GM19438 (cell line): ENCODE measurements at regions not wholly inside any gene's neighbourhood (a gene's known extent, or its start where the extent isn't known, plus 50 kb on each side); places are given as distances from the start of the nearest gene placed in this dataset.

Experiments
- ATAC-seq: cut with Tn5 transposase; IDR thresholded peaks from one replicate; pipeline ENCODE4 v1.9.1; 2021; ENCODE audit warnings: low read depth; ENCODE audit not compliant: unreplicated experiment

DNA sequence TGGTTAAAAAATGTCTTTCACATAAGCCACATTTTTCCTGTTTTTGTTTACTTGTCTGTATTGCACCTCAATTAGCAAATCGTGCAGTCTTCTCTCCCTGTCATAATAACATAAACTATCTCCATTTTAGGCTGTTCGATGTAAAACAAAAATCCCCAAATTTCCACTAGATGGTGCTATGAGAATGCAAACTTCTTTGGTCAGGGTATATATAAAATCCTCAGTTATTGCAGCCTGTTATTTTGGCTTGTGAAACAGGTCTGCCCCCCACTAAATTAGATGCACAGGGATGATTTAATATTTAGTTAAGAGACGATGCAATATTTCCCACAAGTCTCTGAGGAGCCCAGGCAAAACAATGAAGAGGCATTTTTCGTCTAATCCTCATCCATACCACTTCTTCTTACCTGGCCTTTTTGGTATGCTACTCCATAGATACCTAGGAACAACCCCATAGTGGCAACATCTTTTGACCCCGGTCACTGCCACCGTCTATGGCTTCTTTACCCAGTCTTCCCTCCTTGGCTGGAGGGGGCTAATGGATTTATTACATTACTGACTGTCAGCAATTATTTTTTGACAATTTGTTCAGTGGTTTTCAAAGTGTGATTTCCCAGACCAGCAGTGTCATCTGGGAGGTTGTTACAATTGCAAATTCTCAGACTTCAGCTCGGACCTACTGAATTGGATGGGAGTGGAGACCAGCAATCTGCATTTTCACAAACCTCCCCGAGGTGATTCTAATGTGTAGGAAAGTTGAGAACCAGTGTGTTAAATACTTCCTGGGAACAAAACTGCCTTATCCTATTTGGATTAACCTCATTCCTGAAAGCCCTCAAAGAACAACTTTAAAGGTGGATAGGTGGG is 117.4 kb upstream of the CWC22 start:
- peak; percentile 59 for ATAC-seq

DNA sequence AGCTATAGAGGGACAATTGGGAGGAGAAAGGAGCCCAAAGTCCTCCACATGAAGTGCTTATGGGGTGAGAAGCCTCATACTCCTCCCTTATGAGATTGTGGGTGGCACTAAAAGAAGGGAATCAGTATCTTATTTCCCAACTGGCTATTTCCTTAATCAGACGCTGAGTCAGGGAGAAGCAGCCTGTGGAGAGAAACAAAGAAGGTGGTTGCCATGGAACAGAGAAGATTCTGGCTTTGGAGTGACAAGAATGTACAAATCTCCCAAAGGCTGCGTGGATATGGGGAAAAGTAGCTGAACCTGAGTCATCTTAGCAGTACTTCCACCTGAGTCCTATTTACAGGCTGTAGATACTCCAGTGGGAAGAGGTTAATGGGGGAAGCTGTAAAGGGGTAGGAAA is 115.8 kb upstream of the CWC22 start:
- ATAC-seq, result no peak

DNA sequence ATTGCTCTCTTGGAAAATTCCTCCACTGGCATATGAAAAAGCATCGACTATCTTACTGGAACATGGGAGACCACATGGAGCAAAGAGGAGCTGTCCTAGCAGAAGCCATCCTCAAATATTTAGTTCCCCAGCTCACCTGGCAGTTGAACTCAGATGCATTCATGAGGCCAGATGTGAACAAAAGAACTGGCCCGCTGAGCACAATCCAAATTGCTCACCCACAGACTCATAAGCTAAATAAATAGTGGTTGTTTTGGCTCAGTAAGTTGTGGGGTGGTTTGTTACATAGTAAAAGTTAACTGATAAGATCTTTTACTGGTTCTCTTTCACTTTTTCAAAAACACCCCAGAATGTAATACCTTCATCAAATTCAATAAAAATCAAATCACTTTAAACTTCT is 108.6 kb upstream of the CWC22 start:
- ATAC-seq, result no peak

DNA sequence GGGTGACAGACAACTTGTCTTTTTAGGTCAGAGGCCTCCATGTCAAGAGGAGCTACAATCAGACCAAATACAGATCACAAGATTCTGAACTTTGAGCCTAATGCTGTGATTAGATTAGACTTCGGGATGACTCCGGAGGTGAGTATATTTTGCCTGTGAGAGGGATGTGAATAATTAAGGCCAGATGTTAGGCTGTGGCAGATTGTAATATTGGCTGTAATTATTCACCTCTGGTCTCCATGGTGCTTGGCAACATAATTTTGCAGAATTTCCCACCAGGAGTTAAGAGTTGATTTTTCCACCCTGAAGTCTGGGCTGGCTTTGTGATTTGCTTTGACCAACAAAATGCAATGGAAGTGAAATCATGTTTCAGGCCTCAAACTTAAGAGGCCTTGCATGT is 108.2 kb upstream of the CWC22 start:
- ATAC-seq, result no peak

DNA sequence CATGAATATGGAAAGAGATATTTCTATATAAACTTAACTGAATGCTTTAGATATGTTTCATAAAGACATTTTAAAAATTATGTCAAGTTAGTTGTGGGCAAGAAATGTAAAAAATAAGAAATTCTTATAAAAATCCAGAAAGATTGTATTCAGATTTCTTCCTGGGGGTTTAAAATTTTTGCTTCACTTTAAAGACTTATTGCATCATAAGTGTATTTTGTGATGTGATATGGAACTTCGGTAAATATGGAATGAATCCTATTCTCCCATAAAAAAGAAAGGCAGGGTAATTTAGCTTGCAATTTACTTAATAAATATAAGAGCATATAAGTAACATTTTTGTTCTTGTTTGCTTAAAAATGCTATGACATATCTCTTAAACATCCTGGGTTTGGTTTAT is 104.8 kb upstream of the CWC22 start:
- no peak for ATAC-seq

DNA sequence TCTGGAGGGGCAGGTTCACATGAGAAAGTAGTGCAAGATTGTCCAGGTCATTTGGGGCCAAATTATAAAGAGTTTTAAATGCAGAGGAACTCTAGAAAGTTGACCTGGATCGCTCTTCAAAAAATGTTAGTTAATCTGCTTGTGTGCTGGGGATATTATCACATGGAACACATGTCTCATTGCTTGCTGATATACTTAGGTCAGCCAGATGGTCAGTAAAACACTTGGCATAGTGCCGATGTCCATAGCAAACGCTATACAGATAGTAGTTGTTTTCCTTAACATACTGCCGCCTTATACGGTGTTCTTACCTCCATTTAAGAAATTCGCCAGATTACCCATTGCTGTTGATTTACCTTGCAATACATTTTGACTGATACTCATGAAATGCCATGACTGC is 103.4 kb upstream of the CWC22 start:
- ATAC-seq, result no peak

DNA sequence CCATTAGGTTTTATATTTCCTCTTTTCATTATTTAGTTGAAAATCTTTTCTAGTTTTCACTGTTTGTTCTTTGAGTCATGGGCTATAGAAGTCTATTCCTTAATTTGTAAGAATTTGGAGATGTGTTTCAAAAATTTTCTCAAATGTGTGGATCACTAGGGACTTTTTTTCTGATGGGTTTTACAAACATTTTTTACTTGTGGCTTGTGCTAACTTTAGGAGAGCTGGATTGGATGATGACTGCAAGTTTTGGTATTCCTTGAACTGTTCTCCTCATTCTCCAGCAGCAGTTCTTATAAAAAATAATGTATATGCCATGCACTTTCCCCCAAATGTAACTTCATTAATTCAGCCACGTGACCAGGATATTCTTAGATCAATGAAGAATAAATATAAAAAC is 94.7 kb upstream of the CWC22 start:
- ATAC-seq, result no peak

DNA sequence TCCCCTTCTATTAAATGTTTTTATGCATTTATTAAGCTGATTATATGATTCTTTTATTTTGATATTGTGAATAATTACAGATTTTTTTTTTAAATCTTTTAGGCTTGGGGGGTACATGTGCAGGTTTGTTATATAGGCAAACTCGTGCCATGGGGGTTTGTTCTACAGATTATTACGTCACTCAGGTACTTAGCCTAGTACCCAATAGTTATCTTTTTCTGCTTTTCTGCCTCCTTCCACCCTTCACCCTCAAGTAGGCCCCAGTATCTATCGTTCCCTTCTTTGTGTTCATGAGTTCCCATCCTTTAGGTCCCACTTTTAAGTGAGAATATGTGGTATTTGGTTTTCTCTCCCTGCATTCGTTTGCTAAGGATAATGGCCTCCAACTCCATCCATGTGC is 92.2 kb upstream of the CWC22 start:
- no peak for ATAC-seq

DNA sequence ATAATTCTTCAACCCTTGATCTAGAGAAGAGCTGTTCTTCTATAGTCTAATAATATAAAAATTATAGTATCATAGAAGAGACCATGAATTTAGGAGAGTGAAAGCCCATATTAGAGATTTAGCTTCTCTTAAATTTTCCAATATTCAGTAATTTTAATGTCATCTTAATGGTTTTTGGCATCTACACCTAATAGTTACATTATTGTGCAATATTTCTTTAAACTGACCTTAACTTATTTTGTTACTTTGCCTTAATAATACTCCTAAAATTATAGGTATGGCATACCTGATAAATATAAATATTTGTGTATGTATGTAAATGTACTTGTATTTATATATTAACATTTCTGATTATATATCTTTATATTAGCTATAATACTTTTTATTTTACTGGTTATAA is 78.0 kb upstream of the CWC22 start:
- no peak for ATAC-seq

DNA sequence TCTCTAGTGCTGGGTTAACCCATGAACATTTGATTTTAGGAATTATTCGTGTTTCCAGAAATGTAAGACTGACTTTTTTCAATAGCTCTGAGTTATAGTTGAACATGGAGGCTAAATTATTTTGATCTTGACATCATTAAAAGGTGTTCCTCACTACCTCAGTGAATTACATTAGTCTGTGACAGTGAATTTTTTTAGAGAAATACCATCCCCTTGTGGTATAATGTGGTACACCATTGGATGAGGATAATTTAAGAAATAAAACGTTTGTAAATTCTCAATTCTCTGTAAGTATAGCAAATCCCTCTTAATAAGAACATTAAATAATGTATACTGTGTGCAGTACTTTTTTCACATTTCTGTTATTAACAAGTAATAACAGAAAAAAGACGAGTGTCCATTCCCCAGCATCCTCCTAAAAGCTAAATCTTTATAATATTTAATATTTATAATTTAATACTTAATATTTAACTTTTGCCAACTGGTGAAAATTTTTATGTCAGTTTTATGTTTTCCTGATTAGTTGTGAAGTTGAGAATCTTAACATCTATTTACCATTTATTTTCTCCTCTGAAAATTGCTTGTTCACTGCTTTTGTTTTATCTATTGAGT is 70.3 kb upstream of the CWC22 start:
- no peak for ATAC-seq

DNA sequence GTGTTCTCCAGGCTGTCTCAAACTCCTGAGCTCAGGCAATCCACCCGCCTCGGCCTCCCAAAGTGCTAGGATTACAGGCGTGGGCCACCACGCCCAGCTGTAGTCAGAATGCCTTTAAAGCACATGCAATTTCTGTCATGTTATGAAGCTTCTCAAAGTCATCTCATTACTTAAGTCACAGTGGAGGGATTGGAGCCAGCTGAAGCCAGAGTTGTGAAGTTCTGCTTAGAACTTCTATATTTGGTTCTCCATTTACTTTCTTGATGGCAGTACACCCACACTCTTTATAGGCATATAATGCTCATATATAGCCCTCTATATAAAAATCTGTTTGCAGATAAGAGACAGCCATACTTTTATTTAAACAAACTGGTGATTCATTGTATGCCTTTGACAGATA is 68.8 kb upstream of the CWC22 start:
- ATAC-seq, result no peak

DNA sequence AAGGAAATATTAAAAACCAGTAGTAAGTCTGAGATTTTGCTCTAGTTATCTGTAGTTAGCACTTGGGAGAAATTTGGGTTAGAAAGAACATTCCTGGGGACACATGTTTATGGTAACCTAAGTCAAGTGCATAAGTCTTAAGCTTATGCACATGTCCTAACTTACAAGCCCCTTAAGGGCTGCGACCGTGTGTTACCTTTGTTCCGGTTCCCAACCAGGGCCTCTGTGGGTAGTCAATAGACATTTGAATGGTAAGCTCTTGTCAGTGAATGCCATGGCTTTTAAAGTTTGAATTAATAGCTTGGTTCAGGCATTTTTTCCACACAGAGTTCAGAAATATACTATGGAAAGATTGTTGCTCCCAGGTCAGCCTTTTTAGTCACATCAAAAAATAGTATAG is 64.7 kb upstream of the CWC22 start:
- ATAC-seq, result no peak

DNA sequence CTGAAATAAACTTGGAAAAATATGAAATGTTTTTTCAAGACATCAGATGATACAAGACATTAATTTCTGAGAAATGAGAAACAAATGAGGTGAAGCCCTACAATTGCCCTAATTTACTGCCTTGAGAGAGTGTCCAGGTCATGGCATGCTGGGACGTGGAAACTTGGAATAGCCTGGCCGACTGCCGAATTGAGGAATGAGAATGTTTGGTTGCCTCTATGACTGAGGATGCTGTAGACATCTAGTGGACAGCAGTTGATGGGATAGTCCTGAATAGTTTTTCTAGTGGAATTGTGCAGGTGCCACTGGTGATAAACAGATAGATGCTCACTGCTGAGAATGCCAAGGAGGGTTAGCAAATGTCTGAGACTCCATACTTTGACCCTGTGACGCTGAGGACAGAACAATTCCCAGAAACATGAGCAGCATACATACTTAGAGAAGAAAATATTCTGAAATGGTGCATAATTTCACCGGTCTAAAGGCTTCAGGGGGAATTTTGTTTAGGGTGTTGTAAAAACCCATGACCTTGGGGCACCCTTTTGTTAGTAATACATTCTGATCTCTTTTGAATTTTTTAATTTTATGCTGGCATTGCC is 56.5 kb upstream of the CWC22 start:
- no peak for ATAC-seq

DNA sequence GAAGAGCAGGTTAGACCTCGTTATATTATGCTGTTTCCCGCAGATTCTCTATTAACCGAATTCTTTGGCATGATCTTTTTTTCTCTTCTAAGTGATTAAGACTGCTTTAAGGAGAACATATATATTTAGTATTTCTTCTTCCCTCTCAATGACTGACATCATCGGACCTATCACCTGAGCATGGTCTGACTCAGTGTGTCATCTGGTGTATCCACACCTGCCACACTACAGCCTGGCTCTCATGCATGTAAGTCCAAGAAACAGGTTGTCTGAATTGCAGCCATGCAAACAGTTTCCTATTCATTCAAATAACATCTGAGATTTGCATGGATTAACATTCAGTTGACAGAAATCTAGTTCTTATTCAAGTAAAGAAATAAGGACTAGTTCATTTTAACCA is 55.1 kb upstream of the CWC22 start:
- ATAC-seq, result no peak

DNA sequence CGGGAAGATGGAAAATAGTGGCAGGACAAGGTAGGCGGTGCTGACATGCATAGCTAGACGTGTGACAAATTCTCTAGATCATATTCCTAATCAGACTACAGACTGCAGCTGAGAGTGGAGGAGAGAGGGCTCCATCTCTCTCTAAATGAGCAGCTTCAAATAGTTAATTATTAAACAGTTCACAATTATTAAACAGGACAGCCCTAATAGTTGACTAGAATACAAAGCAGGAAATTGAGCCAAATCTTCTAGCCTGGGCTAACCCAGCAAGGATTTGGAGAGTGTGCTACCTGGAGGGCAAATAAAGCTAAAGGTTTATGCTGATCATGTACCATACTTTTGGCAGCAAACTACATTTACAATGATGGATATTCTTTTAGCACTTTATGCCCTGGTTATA is 54.4 kb upstream of the CWC22 start:
- no peak for ATAC-seq

DNA sequence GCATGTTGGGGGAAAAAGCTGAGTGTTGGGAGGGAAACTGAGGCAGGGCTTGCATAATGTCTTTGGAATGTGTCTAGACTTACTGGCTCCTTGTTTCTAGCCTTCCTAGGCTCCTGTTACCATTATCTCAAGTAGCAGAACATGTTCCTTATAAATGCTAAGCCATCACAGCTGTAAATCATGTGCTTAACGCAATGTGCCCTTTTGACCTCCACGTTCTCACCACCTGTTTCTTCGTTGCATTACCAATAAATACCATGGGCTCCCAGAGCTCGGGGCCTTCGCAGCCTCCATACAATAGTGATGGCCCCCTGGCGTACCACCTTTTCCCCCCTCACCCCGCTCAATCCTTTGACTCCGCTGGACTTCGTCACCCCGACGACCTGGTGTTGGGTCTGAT is 54.0 kb upstream of the CWC22 start:
- ATAC-seq, result no peak

DNA sequence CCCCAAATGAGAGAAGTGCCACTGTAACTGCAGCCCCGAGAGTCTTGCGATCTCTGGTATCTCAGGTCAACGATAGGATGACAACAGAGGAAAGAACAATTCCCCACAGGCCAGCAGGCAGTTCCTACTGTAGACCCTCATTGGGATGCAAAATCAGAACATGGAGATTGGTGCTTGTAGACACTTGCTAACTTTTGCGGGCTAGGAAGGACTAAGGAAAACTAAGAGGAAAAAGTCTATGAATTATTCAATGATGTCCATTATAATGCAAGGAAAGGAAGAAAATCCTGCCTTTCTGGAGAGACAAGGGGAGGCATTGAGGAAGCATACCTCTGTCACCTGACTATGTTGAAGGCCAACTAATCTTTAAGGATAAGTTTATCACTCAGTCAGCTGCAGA is 51.9 kb upstream of the CWC22 start:
- no peak for ATAC-seq

DNA sequence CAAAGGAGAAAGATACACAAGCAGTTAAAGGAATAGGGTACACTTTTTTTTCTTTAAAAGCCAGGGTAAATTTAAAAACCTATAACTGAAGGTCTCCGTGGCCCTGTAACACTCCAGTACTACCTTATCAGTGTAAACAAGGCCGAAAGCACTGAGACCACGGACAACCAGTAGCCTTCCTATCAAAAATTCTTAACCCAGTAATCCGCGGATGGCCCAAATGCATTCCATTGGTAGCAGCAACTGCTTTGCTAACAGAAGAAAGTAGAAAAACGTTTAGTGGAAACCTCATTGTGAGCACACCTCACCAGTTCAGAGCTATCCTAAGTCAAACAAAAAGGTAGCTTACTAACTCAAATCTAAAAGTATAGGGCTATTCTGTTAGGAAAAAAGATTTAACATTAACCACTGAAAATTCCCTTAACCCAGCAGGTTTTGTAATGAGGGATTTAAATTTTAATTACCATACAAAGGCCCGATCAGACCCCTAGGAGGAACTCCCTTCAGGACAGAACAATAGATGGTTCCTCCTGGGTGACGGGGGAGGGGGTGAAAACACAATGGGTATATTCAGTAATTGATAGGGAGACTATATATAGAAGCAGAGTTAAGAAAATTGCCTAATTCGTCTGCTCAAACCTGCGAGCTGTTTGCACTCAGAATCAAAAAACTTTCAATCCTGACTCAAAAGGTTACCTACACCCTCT is 50.8 kb upstream of the CWC22 start:
- ATAC-seq, result no peak
